SHP77 treated with DMSO at 0.1 percent for 48 hours (cell line): ENCODE measurements at regions not wholly inside any gene's neighbourhood (a gene's known extent, or its start where the extent isn't known, plus 50 kb on each side); places are given as distances from the start of the nearest gene placed in this dataset.
"Not testable (repeated sequence)": the region's sequence is repeated elsewhere in the genome, so short reads cannot be mapped to it uniquely, and the experiment has no call there.

Source experiments
- DNase-seq: peaks from one replicate; lab custom pipeline; 2025; lab: John Stamatoyannopoulos, UW

DNA sequence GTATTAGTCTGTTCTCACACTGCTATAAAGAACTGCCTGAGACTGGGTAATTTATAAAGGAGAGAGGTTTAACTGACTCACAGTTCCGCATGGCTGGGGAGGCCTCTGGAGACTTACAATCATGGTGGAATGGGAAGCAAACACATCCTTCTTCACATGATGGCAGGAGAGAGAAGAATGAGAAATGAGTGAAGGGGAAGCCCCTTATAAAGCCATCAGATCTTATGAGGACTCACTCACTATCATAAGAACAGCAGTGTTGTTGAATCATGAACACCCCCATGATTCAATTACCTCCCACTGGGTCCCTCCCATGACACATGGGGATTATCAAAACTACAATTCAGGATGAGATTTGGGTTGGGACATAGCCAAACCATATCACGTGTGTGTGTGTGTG lies 1764.4 kb upstream of the SEL1L start:
- not testable (repeated sequence) for DNase-seq

DNA sequence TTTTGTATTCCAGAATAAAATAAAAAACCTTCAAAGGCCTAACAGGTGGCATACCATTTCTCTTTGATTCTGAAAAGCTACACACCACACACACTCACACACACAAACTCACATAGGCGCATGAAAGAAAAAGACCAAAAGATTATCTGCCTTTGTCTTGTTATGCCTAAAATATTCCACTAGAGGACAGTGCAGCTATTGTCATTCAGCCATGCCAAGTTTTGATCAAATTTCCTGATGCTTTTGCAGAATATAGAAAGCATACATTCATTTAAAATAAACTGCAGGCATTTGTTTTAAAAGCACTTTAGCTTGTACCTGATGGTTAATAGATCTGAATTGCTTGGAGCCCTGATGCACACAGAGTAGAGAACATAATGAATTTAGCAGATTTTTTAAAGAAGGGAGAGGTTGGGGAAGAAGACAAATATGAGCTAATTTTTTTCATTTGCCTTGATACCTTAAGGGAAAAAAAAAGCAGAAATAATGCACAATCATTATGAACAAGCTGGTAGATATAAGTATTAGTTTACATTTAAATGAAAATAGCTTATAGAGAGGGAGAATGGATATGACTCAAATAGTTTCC lies 1766.9 kb upstream of the SEL1L start:
- no peak for DNase-seq

DNA sequence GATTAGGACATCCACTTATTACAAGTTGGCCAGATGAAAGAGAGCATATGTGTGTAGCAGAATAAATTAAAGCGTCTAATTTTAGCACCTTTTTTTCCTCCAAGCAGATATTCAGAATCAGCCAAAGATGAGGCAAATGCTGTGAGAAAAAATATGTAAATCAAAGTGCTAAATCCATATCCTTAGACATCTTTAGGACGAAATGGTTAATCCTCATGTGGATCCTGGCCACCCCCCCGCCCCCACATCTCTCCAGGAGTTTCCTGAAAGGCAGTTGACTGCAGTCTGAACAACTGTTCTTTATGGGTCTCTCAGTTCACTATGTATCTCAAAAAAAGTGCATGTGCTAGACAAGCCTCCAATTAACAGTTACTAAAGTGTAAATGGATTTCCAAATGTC lies 1768.1 kb upstream of the SEL1L start:
- no peak for DNase-seq

DNA sequence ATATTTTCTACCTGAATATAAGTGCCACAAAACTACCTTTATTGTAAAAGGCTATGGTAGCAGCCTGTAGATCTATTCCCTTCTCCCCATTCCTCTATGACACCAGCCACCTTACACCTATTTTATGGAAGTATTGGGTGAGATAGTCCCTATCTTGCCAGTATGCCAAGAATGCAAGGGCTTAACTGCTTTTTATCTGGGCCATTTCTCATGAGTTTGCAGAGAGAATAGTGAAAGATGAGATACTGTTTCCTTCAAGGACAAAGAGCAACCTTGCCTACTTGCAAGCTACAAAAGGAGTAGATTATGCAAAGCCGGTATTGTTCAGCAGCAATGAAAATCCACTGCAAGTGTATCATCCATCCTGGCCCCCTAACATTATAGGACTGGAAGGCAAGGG lies 1775.6 kb upstream of the SEL1L start:
- no peak for DNase-seq

DNA sequence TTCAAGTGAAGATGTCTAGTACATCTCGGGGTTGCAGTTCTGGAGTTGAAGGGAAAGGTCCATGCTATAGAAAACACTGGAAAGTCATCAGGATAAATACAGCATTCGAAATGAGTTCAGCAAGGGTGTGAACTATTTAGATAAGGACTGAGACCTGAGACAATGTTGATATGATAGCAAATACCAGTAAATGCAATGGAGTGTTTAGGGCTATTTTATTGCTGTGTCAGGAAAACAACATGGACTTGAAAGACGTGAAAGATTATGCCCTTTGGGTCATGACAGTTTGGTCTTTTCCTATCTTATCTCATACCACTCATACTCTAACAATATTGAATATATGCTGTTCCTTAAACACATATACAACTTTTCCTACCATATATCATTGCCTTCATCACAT lies 1776.2 kb upstream of the SEL1L start:
- no peak for DNase-seq

DNA sequence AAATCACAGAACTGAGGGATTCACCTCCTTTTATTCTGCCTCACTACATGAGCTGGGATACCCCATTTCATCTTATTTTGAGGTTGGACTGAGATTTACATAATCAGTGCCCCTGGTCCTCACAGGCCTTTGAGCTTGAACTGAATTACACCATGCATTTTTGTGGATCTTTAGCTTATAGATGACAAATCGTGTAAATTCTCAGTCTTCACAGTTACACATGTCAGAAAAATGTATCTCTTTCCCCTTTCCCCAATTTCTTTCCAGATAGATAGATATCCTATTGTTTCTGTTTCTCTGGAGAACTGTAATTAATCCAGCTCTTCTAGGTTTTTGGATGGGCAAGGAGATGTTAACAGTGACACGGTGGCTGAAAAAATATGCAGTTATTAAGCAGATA lies 1778.9 kb upstream of the SEL1L start:
- DNase-seq = no peak

DNA sequence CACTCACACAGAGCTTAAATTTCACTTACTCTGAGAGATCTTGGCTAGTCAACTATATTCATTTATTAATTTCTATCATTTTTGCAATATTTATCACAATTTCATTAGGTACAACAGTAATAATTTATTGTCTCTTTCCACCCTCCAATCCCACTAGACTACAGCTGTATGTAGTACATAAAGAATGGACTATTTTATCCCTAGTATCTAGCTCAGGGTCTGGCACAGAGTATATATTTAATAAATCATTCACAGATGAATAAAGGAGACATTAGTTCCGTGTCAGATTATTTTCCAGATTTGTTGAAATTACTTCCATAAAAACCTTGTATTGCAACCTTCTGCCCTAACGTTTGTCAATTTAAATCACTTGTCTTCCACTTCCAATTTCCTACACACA lies 1781.1 kb upstream of the SEL1L start:
- no peak for DNase-seq

DNA sequence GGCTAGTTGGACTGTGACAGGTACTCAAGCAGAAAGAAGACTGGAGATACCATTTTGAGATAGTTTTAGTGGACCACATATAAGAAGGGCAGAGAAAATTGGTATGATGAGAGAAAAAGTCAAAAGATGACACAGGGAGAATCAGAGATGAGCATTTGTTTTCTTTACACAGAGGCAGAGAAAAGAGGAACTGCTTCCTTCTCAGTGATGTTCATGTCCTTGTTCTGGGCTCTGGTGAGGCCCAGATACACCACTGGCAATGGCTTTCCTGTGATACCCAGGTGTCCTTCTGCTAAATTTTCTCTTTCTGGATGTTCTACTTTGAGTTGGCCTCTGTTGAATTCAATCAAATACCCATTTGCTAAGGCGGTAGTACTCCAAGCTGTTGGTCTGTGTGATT lies 1782.7 kb upstream of the SEL1L start:
- DNase-seq = no peak

DNA sequence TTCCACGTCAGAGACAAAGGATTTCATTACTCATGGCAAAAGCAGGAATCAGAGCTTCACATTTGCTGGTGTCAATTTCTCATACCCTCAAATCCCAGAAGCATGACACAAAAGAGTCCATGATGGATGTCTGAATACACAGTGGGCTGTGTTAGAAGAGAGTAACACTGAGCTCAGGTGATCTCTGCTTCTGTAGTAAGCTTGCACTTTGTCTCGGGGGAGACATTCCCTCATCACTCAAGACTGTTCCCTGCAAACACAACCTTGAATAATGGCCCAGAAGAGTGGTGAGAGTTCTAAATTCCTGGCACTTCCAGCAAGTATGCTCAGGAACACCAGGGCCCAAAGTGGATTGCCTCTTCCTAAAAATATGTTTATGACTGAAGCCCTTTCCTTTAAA lies 1787.2 kb upstream of the SEL1L start:
- no peak for DNase-seq

DNA sequence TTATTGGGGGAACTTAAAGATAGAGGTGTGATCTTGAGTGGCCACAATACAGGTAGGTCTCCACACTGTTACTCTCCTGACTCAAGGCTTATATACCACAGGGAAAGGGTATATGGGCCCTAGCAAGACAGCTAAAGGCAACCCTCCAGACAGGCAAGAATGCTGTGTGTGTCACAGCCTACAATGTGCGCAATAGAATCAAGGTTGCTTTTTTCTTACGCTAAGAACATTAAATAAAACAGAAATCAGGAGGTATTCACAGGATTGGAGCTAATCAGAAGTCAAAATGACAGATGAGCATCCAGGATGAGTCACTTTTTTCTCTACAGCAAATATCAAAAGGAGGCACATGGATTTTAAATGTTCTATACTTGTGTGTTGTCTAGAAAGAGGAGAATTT lies 1797.9 kb upstream of the SEL1L start:
- no peak for DNase-seq

DNA sequence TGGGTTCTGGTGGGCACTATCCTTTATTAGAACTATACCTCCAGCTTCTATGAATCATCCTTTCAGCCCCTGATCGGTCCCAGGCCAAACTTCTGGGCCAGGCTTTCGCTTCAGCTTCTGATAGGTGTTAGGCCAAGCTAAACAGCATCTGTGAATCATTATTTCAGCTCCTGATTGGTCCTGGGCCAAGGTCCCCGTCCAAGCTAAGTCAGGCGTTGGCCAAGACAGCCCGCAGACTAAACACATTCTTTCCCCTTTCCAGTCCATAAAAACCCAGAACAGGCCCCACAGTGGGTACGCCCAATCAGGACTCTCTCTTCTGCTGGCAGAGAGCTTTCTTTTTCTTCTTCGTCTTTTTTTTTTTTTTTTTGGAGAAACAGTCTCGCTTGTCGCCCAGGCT lies 1808.9 kb upstream of the SEL1L start:
- no peak for DNase-seq

DNA sequence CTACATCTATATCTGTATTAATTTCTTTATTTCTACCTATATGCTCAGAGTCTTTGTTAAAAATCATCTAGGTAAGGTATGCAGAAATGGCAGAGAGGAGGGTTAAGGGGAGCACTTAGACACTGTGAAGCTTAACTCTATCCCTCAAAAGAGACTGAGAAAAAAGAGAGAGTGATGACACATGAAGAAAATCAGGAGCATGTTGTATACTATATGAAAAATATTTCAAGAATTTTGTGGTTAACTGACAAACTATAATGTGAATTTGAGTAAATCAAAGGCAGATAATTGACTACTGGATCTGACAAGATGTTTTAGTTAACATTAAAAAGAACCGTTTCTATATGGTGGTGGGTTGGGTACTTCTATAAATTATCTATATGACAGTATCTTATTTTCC lies 1814.2 kb upstream of the SEL1L start:
- DNase-seq = no peak

DNA sequence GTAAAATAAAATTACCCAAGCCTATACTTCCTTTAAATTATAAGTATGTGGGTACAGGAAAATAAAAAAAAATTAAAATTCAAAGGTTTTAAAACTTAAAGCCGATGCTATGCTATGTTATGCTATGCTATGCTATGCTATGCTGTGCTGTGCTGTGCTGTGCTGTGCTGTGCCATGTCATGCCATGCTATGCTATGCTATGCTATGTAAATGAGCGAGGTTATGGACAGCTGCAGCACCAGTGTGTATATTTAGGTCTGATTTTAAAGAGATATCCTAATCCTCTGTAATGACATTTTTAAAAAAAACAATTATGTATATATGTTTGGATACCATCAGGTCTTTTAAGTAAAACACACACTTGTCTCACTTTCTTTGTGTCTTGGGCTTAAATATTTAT lies 1822.0 kb upstream of the SEL1L start:
- DNase-seq = no peak

DNA sequence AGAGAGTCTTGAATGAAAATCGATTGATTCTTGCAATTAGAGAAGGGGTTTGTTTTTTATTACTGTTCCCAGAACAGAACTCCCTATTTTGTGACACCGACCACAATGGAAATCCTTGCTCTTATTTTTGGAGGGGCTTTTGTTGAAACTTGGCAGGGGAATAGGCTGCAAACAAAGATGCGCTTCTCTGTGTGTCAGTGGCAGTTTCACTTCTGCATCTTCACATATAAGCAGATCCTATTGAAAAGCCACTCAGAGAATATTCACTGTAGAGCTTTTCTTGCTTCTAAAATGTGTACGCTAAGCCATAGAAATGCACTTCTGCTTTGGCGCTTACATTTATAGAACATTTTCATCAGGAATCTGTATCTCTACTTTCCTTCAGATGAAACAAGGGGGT lies 1822.4 kb upstream of the SEL1L start:
- DNase-seq = no peak

DNA sequence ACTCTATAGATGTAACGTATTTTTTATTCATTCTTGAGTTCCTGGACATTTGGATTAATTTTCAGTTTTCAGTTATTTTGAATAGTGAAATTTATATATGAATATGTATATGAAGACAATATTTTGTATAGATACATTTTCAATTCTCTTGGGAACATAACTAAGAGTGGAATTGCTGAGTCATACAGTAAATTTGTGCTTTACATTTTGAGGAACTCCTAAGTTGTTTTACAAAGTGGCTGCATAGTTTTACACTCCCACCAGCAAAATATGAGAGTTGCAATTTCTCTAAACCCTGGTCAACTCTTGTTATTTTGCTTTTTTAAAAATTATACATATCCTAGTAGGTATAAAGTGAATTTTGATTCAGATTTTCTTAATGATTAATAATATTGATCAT lies 1838.6 kb upstream of the SEL1L start:
- DNase-seq = no peak

DNA sequence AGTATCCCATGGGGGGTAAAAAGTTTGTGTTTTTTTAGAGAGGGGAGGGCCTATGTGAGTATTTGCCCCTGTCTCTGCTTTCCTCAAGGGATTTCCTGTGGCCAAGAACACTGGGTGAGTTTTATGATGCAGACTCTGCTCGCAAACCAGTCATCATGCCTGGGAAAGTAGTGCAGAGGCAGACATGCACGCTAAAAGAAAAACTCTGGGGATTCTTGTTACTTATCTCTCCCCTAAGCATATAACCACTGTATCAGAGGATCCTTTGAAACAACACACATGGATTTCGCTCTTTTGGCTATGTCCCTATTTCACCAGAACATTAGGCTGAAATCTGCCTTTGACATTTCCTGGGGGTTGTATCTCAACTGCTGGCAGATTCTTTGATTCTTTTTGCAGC lies 1845.8 kb upstream of the SEL1L start:
- no peak for DNase-seq

DNA sequence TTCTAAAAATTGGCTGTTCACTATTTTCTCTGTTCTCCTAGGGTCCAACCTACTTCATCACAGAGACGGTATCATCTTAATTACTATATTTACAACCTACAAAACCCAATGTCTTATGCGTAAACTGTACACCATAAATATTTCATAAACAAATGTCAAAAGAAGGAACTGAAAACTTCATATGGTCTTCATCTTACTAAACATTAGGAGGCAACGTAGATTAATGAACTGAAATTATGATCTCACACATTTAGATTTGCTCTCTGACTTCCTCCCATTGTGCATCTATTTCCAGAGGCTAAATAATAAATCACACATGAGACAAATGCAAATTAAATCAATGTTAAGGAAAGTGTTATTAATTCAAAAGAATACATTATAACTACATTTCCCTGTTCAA lies 1850.6 kb upstream of the SEL1L start:
- no peak for DNase-seq

DNA sequence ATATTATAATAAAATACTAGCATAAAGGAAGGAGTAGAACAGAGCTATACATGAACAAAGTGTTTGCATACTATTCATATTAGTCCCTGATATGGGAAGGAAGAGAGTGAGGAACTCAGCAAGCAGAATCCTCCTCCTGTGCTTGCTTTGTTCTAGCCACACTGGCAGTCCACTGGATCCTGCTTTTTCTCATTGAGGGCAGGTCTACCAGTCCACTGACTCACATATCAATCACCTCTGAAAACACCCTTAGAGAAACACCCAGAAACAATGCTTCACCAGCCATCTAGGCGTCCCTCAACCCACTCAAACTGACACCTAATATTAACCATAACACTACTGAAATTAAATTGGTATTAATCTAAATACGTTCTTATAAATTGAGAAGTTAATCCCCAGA lies 1861.7 kb upstream of the SEL1L start:
- DNase-seq = no peak

DNA sequence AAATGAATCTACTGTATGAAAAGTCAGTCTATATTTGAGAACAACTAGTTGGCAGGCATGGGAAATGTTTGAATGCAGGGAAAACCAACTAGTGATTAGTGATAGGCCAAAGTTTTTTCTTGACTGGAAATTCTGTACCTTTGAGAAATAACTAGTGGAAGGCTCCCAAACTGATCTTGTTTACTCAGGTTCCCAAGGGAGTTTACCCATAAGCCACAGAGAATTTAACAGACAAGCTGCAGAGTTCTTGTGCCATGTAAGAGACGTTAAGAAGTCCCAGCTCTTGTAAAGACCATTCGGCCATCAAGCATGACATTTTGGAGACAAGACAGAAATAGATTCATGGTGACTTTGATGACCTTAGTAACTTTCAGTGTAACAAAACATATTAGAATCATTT lies 1882.8 kb upstream of the SEL1L start:
- no peak for DNase-seq

DNA sequence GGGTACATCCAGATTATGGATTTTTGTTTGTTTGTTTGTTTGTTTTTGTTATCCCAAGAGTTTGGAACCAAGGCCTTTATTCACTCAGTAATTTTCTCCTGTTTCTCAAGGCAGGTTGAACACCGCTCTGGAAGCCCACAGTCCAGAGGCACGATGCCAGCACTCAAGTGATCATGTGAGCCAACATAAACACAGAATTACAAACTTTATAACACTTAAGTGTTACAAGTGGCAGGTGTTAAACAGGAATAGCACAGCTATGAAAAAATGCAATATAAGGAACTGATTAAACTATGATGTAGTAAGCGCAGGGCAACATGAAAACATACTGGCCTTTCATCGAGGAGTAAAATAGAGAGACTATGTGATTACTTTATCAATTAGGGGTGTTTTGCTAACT lies 1885.8 kb upstream of the SEL1L start:
- DNase-seq = peak; percentile 65

DNA sequence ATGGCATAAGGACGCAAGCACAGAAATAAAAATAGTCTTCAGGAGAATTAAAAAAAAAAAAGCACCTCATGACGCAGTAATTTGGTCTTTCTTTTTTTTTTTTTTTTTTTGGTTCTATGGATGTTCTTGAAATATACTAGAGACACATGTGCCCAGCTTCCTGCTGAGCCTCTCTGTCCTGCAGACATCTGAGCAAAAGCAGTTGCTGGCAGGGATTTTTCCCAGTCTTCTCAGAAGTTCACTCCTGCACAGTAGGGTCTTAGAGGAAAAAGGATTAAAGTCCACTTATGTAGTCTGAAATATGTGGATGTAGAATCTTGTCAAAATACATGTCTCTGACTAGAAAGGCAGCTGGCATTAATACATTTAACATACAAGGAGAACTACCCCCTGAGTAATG lies 1888.1 kb upstream of the SEL1L start:
- no peak for DNase-seq

DNA sequence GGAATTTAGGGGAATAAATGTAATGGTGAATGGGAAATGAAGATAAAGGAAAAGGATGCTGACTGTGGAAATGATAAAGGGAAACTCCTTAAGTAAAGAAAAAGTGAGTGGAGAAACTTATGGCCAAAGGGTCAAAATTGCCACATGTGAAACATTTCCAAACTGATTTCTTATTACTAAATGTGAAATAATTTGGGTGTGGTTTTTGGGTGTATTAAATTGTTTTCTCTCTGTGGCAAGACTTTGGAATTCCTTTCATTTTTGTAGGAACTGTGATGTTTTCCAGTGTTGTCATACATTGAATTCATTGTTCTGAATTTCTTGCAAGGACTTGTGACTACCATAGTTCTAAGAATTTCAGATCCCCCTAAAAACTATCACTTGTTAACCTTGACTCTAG lies 1891.5 kb upstream of the SEL1L start:
- DNase-seq = no peak

DNA sequence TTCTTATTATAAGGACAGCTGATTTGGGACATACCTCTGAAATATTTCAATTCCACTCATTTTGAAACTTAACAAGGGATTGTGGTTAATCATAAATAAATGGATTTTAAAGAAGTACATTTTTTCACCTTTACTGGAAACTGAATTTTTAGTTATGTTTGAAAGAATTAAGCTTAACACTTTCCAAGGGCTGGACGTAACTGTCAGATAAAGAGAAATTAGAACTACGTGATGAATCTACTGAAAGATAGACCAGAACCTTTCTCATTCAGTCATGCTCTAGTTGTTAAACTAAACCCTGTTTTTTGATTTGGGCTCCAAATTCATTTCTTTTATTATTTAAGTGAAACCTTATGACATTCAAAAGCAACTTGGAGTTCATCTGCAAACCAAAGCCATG lies 1892.1 kb upstream of the SEL1L start:
- DNase-seq = no peak

DNA sequence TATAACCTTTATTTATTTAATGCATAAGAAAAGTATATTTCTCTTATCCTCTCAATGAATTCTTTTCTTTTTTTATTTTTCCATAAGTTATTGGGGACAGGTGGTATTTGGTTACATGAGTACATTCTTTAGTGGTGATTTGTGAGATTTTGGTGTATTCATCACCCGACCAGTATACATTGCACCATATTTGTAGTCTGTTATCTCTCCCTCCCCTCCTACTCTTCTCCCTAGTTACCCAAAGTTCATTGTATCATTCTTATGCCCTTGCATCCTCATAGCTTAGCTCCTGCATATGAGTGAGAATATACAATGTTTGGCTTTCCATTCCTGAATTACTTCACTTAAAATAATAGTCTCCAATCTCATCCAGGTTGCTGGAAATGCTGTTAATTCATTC lies 1900.0 kb upstream of the SEL1L start:
- no peak for DNase-seq

DNA sequence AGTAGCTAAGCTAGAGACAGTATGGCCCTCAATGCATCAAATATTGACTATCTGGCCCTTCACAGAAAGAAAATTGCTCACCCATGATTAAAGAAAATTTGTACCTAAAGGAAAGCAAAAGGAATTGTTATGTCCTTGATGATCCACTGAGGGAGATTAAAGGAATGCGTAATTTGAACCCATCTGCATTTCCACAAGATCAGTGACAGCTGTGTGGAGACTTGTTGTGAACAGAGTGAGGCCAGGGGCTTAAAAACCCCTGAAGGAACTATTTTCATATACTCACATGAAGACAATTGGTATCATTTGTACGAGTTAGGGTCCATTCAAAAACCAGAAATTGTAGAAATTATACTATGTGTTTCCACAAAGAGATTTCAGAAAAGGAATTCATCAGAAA lies 1908.1 kb upstream of the SEL1L start:
- DNase-seq = no peak
